ENCODE measurements at regions not wholly inside any gene's neighbourhood (a gene's known extent, or its start where the extent isn't known, plus 50 kb on each side); places are given as distances from the start of the nearest gene placed in this dataset.

GRCh38 chr11:122413677-122414076 is 241.8 kb upstream of the UBASH3B start:
- no peak for TF ChIP-seq EZH2phosphoT487 (IDR thresholded peaks at IDR 0.05; ENCODE audit: borderline replicate concordance, low read length)
- no peak for TF ChIP-seq CTCF (conservative IDR thresholded peaks at IDR 0.05; ENCODE audit: low read depth, low read length)
- no peak for TF ChIP-seq EZH2 (IDR thresholded peaks at IDR 0.05; ENCODE audit: low read length, unreplicated experiment)
- Histone ChIP-seq H3K27ac (ENCODE audit: low read length) (no peak overlapping the region), H3K36me3 (ENCODE audit: low read depth, low read length) (no peaks in the 10 kb centered on the region), H3K4me2 (ENCODE audit: low read length) (no peak overlapping the region), H3K9ac (ENCODE audit: low read length) (no peak overlapping the region), H3K4me3 (ENCODE audit: low read length) (no peak overlapping the region), H3F3A (ENCODE audit: low read length, unreplicated experiment) (no peaks in the 10 kb centered on the region), H4K20me1 (ENCODE audit: low read length) (no peaks in the 10 kb centered on the region), H3K79me2 (ENCODE audit: low read length) (no peaks in the 10 kb centered on the region), H3K4me1 (ENCODE audit: insufficient read depth, low read length) (no peaks in the 10 kb centered on the region), H3K9me3 (ENCODE audit: low read length) (peaks cover 10% of the 10 kb centered on the region; the same call in 1 of the 2 replicates), H3K9me2 (replicated peaks; ENCODE audit: low read length) (no peaks in the 10 kb centered on the region), H2AFZ (ENCODE audit: low read length) (no peak overlapping the region), H3K27me3 (ENCODE audit: low read length) (peaks cover 33% of the 10 kb centered on the region)
- intact Hi-C loops (cut with micrococcal nuclease) = no loop called here
- ChIA-PET CTCF (no interaction called here), POLR2A (ENCODE audit: unreplicated experiment) (no interaction called here)
- ATAC-seq (no peak), DNase-seq (no peak)
- no TSS peak for BruUV-seq (replicated peaks)

GRCh38 chr11:122412581-122412980 is 242.9 kb upstream of the UBASH3B start:
- Histone ChIP-seq H3K27ac (ENCODE audit: low read length) (no peak overlapping the region), H3K9me3 (ENCODE audit: low read length) (peaks cover 10% of the 10 kb centered on the region; the same call in 1 of the 2 replicates), H3K9me2 (replicated peaks; ENCODE audit: low read length) (no peaks in the 10 kb centered on the region), H3K9ac (ENCODE audit: low read length) (no peak overlapping the region), H3F3A (ENCODE audit: low read length, unreplicated experiment) (no peaks in the 10 kb centered on the region), H3K4me2 (ENCODE audit: low read length) (no peak overlapping the region), H2AFZ (ENCODE audit: low read length) (no peak overlapping the region), H3K27me3 (ENCODE audit: low read length) (peaks cover 44% of the 10 kb centered on the region), H3K79me2 (ENCODE audit: low read length) (no peaks in the 10 kb centered on the region), H4K20me1 (ENCODE audit: low read length) (no peaks in the 10 kb centered on the region), H3K36me3 (ENCODE audit: low read depth, low read length) (no peaks in the 10 kb centered on the region), H3K4me3 (ENCODE audit: low read length) (no peak overlapping the region), H3K4me1 (ENCODE audit: insufficient read depth, low read length) (no peaks in the 10 kb centered on the region)
- POLR2A ChIA-PET (ENCODE audit: unreplicated experiment) = no interaction called here
- intact Hi-C loops (cut with micrococcal nuclease) = no loop called here
- TF ChIP-seq EZH2phosphoT487 (IDR thresholded peaks at IDR 0.05; ENCODE audit: borderline replicate concordance, low read length) (no peak), CTCF (conservative IDR thresholded peaks at IDR 0.05; ENCODE audit: low read depth, low read length) (no peak), EZH2 (IDR thresholded peaks at IDR 0.05; ENCODE audit: low read length, unreplicated experiment) (no peak)
- DNase-seq (no peak), ATAC-seq (no peak)
- CTCF ChIA-PET = interaction anchor here (0.6 to 0.7 kb wide), 2 partner anchors 207 to 922 kb away, joined by 3 to 5 read pairs; no protein-coding TSS in a partner anchor
- BruUV-seq (replicated peaks) = no TSS peak

- no peaks in the 10 kb centered on the region for H4K20me1 ChIP-seq (ENCODE audit: low read length)
- ChIA-PET POLR2A (ENCODE audit: unreplicated experiment) (no interaction called here), CTCF (no interaction called here)
- no TSS peak for BruUV-seq (replicated peaks)
- H2AFZ ChIP-seq (ENCODE audit: low read length) = no peak overlapping the region
- no peak for TF ChIP-seq EZH2phosphoT487 (IDR thresholded peaks at IDR 0.05; ENCODE audit: borderline replicate concordance, low read length)
- TF ChIP-seq CTCF (conservative IDR thresholded peaks at IDR 0.05; ENCODE audit: low read depth, low read length) = no peak
- no peak for TF ChIP-seq EZH2 (IDR thresholded peaks at IDR 0.05; ENCODE audit: low read length, unreplicated experiment)
- no peak overlapping the region for H3K4me2 ChIP-seq (ENCODE audit: low read length)
- DNase-seq = no peak
- no peak for ATAC-seq
- no peaks in the 10 kb centered on the region for H3K9me2 ChIP-seq (replicated peaks; ENCODE audit: low read length)
- no peak overlapping the region for H3K9ac ChIP-seq (ENCODE audit: low read length)
- no peak overlapping the region for H3K27ac ChIP-seq (ENCODE audit: low read length)
- no peaks in the 10 kb centered on the region for H3F3A ChIP-seq (ENCODE audit: low read length, unreplicated experiment)
- no peaks in the 10 kb centered on the region for H3K9me3 ChIP-seq (ENCODE audit: low read length)
- H3K36me3 ChIP-seq (ENCODE audit: low read depth, low read length) = no peaks in the 10 kb centered on the region
- no peak overlapping the region for H3K4me3 ChIP-seq (ENCODE audit: low read length)
- peaks cover 89% of the 10 kb centered on the region for H3K27me3 ChIP-seq (ENCODE audit: low read length)
- no peaks in the 10 kb centered on the region for H3K79me2 ChIP-seq (ENCODE audit: low read length)
- H3K4me1 ChIP-seq (ENCODE audit: insufficient read depth, low read length) = no peaks in the 10 kb centered on the region
- intact Hi-C loops (cut with micrococcal nuclease) = no loop called here
Measured at GRCh38 chr11:122406466-122406865, 249.1 kb upstream of the UBASH3B start.

All from PC-3 (cell line).